Activated T-cell treated with anti-CD3 and anti-CD28 coated beads for 48 hours (primary cell): ENCODE measurements at regions not wholly inside any gene's neighbourhood (a gene's known extent, or its start where the extent isn't known, plus 50 kb on each side); places are given as distances from the start of the nearest gene placed in this dataset.
"Not testable (repeated sequence)": the region's sequence is repeated elsewhere in the genome, so short reads cannot be mapped to it uniquely, and the experiment has no call there.

Source experiments
- DNase-seq: peaks from one replicate; pipeline ENCODE4 v3.0.0-alpha.2; 2020; ENCODE audit warnings: low read depth

DNA sequence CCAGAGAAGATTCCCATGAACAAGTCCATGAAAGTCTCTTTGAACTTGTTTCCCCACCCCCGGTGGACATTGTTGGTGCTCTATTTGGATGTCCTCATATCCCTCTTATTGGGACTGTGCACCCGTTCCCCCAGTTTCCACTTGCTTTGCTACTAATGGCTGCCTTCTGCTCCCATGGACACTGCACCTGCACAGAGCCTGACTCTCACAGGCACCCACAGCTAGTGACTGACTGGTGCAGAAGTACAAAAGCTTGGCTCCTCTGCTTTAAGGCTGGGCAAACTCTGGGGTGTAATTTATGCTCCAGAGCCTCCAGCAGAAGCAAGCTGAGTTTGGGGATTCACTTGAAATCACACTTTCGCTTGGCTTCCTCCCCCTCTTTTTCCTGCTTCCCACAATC is 239.9 kb upstream of the BTBD3 start:
- DNase-seq: no peak

DNA sequence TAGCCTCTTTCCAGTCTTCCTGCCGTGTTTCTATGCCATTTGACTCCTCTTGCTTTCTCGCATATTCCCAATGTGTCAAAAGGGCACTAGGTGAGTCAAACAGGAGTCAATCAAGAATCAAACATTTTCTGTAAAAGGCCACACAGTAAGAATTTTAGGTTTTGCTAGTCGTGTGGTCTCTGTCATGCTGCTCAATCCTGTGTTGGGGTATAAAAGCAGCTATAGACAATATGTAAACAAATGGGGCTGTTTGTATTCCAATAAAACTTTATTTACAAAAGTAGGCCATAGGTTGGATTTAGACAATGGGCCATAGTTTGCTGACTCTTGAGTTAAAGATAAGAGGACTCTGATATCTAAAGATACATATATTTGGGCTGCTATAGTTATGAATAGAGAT is 235.4 kb upstream of the BTBD3 start:
- no peak for DNase-seq

DNA sequence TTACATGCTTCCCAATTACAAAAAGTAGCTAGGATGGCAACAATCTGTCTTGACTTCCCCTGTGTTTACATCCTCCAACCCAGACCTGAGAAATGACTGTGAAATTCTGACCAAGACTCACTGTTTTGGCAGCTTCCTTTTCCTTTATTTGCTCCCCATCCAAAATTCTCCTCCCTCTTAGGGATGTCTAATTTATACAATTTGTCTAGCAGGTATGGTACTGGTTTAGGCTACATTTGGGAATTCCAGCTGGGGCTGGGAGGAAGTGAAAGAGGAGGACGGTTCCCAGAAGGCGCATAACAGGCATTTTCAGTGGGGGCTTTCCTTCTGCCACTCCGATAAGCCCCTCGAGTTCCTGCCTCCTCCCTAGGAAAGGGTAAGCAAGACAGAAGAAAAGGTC is 231.5 kb upstream of the BTBD3 start:
- no peak for DNase-seq

DNA sequence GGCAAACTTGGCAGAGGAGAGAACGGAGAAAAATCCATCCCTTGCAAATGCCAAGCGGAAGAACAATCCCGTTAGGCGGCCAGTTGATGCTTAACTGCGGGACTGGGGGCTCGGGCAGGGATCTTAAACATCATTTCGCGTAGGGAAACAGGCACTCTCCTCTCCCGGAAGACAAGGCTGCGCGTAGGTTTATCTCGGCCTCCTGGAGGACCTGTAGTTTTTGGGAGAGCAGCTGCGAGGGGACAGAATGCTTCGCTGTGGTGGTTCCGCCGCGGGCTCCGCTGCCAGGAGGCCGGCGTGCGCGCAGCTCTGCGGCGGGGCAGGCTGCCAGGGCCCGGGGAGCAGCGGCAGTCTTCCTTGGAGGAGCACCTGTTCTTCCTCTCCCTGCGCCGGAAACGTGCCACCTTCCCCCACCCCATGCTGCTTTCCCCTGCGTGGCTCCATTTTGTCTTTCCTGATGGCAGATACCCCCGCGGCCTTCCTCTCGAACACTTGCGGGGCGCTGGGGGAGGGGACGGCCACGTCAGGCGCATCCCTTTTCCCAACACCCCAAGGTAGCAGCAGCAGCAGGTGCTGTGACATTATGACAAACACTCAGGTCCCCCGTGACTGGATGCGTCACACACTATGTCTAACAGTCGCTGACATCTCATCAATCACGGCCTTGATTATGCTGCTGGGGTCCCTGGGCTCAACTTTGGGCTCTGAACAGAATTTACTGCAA is 230.7 kb upstream of the BTBD3 start:
- DNase-seq: no peak

DNA sequence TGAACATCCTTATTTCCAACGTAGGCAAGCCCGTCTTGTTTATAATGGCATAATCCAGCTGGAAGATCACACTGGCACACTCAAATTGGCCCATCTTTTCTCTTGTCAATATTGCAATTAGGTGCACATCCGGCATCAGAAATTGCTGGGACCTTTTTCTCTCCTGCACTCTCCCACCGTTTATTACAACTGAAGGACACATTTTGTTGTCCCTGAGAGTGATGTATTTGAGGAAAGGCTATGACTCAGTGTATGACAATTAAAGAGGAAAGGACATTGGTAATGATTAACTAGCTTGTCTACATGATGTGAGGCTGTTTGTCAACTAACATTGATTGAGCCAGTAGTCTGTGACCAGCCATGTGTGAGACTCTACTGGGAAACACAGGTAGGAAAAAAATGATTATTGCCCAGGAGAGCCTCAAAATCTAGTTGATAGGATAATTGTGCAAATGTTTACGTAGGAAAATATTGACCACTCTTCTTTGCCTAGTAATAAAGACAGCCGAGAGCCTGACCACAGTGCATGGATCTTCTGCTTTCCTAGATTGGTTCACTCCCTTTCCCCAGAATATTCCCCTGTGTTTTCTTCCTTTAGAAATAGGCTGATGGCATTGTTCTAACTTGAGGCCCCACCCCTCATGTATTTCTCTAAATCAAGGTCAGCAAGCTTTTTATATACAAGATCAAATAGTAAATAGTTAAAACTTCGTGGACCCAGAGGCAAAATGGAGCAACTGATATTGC is 230.0 kb upstream of the BTBD3 start:
- DNase-seq: no peak

DNA sequence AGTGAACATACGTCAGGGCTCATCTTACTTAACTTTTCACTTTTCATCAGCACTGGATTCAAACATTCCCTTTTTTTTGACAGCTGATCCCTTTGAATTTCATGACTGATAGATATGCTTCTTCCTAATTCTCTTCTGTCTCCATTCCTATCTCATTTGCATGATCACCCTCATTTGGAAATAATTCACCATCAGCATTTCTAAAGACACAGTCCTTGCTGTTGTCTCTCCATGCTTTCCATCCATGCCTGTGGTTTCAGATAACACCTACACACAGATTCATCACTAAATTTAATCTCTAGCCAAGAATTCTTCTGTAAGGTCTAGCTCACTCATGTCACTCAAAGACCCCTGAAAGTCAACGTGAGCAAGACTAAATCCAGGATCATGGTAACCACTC is 228.4 kb upstream of the BTBD3 start:
- DNase-seq: no peak

DNA sequence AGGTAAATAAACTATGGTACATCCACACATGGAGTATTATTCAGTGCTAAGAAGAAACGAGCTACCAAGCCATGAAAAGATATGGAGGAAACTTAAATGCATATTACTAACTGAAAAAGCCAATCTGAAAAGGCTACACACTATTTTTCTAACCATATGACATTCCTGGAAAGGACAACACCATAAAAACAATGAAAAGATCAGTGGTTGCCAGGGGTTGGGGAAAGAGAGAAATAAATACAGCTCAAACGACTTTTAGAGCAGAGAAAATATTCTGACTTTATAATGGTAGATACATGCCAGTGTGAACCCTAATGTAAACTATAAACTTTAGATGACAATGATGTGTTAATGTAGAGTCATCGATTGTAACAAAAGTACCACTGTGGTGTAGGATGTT is 225.9 kb upstream of the BTBD3 start:
- DNase-seq: no peak

DNA sequence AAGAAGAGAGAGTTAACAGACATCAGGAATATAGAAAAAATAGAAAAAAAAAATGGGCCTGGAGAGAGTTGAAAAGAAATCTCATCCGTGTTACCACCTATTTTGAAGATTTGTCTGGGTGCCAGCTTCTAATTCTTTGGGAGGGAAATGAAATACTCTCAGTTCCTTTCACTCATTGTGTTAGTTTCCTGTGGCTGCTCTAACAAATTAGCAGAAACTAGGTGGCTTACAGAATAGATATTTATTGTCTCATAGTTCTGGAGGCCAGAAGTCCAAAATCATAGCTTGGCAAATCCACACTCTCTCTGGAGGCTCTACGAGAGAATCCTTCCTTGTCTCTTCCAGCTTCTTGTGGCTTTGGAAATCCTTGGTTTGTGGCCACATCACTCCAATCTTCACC is 225.1 kb upstream of the BTBD3 start:
- DNase-seq: no peak

DNA sequence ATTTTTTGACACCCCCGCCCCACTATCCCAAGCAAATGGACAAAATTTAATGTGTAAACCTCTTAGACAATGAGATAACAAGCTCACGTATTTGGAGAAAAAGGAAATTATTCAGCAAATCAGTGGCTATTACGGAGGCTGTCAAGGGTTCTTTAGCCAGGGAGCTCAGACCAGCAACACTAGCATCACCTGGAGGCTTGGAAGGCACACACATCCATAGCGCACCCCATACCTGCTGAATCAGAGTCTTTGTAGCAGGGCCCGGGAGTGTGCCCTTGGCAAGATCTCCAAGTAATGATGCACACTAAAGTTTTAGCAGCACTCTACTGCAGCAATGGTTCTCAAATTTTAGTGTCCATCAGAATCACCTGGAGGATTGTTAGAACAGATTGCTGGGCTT is 223.2 kb upstream of the BTBD3 start:
- no peak for DNase-seq

DNA sequence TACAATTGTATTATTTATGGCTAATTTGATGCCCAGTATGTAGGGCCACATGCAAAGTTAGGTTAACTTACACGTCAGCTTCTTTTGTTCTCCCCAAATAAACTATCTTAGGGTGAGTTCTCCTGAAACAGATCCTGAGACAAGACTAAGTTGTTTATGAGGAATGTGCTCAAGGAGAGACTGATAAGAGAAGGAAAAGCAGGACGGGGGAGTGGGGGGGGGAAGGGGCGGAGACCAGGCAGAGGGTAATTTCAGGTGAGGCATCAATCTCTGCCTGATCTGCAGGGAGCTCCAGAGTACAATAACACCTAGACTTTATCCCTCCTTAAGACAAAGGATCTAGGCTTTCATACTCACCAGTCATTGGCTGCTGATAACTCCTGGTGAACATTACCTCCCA is 220.6 kb upstream of the BTBD3 start:
- no peak for DNase-seq

DNA sequence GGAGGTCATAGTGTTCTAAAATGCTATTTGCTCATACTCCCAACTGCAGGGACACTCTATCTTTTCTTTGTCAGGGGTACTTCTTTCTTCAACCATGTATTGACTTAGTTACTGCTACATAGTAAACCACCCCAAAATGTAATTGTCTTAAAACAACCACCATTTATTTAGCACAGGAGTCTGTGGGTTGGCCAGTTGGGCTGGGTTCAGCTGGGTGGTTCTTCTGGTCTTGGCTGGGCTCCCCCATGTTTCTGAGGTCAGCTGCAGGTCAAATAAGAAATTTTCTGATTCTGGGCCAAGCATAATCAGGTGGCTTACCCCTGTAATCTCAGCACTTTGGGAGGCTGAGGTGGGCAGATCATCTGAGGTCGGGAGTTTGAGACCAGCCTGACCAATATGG is 220.0 kb upstream of the BTBD3 start:
- no peak for DNase-seq

DNA sequence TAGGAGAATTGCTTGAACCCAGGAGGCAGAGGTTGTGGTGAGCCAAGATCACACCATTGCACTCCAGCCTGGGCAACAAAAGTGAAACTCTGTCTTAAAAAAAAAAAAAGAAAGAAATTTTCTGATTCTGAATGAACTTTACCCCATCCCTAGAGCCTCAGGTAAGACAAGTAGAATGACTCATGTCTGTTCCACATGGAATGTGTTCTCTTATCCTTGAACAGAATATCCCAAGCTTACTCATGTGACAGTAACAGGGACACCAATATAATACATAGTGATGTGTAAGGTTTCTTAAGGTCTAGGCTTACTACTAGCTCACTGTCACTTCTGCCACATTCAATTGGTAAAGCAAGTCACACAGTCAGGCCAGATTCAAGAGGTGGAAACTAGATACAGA is 219.6 kb upstream of the BTBD3 start:
- DNase-seq: no peak

DNA sequence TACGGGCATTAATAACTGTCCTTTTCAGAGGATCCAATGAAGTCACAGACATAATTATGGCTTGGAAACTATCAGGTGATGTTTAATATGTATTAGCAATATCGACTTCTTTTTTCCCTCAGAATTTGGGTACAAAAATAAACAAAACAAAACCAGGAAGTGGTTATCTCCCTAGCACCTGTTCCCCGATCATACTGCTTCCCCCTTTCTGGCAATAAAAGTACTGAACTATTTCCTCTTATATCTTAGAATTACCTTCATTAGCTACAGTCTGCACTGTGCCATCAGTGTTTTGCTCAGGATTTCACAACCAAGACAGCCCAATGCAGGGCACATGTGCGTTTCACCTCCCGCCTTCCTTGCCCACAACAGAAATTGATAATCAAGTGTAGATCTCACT is 216.9 kb upstream of the BTBD3 start:
- no peak for DNase-seq

DNA sequence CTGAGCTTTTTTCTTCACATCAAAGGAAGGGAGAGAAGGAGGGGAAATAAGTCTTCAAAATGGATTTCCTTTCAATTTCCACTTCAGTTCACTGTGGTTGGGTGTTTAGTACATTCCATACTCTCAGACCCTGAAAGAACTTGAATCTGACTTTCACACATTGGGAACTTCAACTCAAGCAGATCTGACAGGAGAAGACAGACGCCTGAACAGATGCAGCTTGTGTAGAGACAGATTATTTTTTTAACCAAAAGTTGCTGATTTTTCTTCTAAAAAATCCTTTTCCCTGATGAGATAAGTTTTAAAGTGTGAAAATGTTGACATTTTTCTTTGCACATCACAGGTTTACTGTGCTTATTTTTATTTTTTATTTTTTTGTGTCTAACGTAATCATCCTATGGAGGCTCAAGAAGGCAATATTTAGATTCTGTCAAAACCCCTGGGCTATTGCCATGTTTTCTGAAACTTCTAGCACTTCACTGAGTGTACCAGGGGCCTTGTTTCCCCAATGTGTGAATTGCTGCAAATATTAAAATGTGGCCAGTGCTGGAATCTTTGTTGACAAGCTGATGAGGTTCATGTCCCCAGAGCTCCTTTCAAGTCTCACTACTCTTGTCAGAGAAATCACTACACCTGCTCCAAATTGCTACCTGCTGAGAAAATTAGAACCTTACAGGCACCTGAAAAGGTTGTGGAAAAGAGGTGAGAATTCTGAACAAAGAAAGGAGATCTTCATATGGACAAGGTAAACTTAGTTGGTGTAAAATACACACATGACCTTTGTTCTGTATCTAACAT is 214.8 kb upstream of the BTBD3 start:
- DNase-seq: no peak

DNA sequence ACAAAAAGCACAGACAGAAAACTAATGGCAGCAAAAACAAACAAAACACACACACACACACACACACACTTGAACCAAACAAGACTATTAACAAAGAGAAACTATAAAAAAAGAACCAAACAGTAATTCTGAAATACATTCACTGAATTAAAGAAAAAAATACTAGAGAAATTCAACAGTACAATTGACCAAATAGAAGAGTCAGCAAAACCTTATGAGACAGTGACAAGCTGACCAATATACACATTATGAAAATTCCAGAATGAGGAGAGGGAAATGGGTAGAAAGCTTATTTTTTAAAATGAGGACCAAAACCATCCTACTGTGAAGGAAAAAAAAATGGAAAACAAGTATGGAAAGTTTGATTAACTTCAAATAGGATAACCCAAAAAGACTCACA is 212.2 kb upstream of the BTBD3 start:
- no peak for DNase-seq

DNA sequence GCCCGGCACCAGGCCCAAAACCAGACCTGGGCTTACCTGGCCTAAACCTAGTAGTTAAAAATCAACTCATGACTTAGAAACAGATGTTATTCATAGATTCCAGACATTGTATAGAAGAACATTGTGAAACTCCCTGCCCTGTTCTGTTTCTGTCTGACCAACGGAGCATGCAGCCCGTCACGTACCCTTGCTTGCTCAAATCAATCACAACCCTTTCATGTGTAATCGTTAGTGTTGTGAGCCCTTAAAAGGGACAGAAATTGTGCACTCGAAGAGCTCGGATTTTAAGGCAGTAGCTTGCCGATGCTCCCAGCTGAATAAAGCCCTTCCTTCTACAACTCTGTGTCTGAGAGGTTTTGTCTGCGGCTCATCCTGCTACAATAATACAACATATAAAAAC is 209.5 kb upstream of the BTBD3 start:
- DNase-seq: not testable (repeated sequence)

DNA sequence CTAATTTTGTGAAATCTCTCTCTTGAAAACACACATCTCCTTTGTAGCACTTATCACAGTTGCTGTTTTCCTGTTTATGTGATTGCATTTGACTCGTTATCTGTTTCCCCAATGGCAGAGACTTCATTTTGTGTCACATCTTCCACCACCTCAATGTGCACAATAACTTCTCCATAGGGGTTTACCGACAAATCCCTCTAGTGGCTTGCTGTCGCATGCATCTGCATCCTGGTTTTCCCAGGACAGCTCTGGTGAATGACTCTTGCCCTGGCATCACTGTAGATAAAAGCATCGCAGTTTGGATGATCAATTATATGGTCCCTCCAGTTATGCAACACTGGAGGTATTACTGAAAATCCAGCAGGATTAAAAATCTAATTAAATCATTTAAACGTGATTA is 206.5 kb upstream of the BTBD3 start:
- DNase-seq: no peak

DNA sequence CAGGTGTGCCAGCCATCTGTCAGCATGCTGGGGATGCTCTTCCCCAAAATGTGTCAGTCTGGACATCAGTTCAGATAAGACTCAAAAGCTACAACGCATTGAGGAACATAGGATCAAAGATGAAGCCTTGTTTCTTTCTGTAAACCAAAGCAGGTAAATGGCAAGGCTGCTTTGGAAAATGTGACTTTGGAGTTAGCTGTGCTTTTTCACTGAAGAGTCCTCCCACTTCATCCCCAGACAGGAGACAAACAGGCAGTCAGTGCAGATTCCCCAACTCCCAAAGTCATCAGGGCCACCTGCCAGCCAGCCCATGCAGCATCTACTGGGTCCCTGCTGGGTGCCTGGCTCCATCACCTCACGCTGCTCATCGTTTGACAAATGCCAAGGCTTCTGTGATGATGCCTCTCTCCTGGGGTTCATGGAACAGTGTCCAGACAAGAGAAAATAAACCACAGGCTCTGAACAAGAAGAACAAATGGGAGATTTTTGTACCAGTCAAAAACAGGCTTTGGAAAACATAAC is 205.0 kb upstream of the BTBD3 start:
- DNase-seq: no peak

DNA sequence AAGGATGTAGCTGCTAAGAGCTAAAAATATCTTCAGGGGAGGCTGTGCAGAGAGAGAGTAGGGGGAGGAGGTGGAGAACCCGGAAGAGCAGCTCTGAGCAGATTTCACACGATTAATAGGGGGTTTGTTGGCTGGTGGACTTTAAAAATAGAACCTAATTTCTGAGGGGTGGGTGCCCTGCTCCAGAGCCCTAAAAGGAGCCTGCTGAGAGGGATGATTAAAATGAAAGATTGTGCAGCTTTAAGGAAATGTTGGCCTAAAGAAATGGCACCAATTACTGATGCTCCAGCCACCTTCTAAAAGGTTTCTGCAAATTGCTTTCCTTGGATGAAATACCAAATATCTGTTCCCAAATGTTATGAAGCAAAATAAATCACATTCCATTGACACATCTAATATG is 202.8 kb upstream of the BTBD3 start:
- DNase-seq: no peak

DNA sequence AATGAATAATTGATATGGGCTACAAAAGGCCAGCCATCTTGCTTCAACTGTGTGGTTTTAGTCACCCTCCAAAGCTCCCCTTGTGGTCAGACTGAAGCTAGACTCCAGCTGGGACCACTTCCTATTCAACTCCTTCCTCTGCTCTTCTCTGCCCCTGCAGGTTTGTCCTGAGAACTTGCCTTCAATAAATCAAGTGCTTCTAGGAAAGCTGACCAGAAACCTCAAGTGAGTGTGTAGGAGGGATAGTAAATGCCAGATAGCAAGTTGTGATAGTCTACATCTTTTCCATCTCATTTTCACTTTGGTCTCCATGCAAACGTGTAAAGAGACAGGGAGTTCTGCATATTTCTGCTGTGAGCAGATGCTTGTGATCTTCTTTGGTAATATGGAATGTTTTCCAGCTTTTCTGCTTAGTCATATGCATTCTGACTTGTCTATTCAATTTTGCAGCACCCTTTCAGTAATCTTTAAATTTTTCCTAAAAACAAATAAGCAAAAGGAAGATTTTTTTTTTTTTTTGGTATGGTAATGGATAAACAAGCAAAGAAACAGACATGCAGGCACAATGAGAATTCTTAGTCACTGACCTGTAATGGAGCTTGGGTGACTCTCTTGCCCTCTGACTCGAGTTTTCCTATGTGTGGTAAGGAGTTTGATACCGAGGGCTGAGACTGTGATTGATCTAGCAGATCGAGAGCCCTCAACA is 201.3 kb upstream of the BTBD3 start:
- DNase-seq: no peak

DNA sequence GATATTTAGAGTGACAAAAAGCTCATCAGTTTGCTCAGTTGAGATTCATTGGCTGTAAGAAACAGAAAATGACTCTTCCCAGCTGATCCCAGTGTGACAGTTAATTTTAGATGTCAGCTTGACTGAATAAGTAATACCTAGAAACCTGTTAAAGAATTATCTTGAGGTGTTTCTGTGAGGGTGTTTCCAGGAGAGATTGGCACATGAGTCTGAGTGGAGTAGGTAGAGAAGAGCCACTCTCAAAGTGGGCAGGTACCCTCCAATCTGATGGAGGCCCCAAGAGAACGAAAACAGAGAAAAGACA is 200.8 kb upstream of the BTBD3 start:
- DNase-seq: no peak

DNA sequence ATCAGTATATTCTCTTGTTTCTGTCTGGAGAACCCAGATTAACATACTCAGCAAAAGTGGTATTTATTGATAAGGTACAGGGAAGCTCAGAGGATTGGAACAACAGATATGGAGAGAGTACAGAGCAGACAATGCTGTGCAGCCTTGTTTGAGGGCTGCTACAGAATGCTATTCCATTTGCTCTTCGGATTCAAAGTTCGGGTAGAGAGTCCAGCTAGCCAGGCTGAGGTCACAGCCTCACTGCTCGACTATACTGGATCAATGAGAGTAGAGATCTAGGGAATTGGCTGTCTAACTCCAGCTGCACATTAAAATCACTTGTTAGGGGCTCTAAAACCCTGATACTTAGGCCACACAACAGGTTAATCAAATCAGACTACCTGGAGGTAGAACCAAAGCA is 200.1 kb upstream of the BTBD3 start:
- no peak for DNase-seq
